Ovary (tissue), 7 donors: ENCODE measurements at regions not wholly inside any gene's neighbourhood (a gene's known extent, or its start where the extent isn't known, plus 50 kb on each side); places are given as distances from the start of the nearest gene placed in this dataset.

Experiments
- DNase-seq, 5 donors: peaks; one replicate each; pipeline ENCODE4 v3.0.0-alpha.2; 2019 to 2020
- H3K27ac ChIP-seq, 2 donors: fragments of 200-600 bp; one replicate each; pipeline versions ENCODE4 v1.5.1 to v1.8.0; 2019 to 2022
- H3K27me3 ChIP-seq: fragments of 200-600 bp; one replicate; pipeline ENCODE4 v1.8.0; 2022
- H3K36me3 ChIP-seq: fragments of 200-600 bp; sonication (generic); one replicate; pipeline ENCODE4 v1.5.1; 2019
- H3K4me1 ChIP-seq: one replicate; pipeline ENCODE4 v1.8.1; 2013; ENCODE audit warnings: mild to moderate bottlenecking, moderate library complexity; ENCODE audit not compliant: insufficient read depth
- H3K4me3 ChIP-seq: fragments of 200-600 bp; sonication (generic); one replicate; pipeline ENCODE4 v1.5.1; 2017
- H3K9me3 ChIP-seq, 2 donors: fragments of 200-600 bp in 1 of 2; sonication (generic) in 1 of 2; one replicate each; pipeline versions ENCODE4 v1.5.1 to v1.8.1; 2013 to 2019; ENCODE audit warnings: mild to moderate bottlenecking in 1 of 2, moderate library complexity in 1 of 2
- CTCF ChIP-seq, 3 donors: fragments of 450-650 bp in 2 of 3; fragments of 200-600 bp in 1 of 3; IDR thresholded peaks; one replicate each; pipeline versions ENCODE4 v1.5.1 to v1.8.0; 2016 to 2022; ENCODE audit warnings: antibody characterized with exemption in 3 of 3, mild to moderate bottlenecking in 1 of 3
- EP300 ChIP-seq: sonication (generic); formaldehyde crosslinking; IDR thresholded peaks from one replicate; pipeline ENCODE4 v1.6.1; 2017; ENCODE audit warnings: antibody characterized with exemption
- POLR2A ChIP-seq: fragments of 450-650 bp; IDR thresholded peaks from one replicate; pipeline ENCODE4 v1.6.1; 2017; ENCODE audit warnings: antibody characterized with exemption, mild to moderate bottlenecking, moderate library complexity
- WGBS, 3 donors: extraction: QIAGEN DNeasy Blood & Tissue Kit in 1 of 3; methylation state at CpG; one replicate each; pipeline versions ENCODE4 v1.1.5 to v1.1.7; 2013 to 2017; 5-methylcytosine and 5-hydroxymethylcytosine counted together
- intact Hi-C, 4 donors: fragments of 100-400 bp; cut with DNase I; formaldehyde crosslinking; loops; one replicate each; pipeline versions ENCODE4 v1.11.0 to v1.15.1; 2022 to 2023
- donor health status: DM: no; HTN: no; CAD: no; lungs with moderate emphysema.
- donor health status: DM: no; HTN: no; CAD: no.
- donor health status: Bipolar disorder and iron deficiency.
- donor health status: DM: no; HTN: no; CAD: no.
- donor health status: DM: yes; HTN: yes; CAD: no.

GRCh38 chr5:116658830-116659229 lies 84.2 kb upstream of the SEMA6A start:
- intact Hi-C loops = no loop called here
- no peak for DNase-seq
- 91 to 97% (median 96%) methylated on average over 1 of the region's 1 CpG for WGBS, 3 donors
- H3K27me3 ChIP-seq = no peaks in the 10 kb centered on the region
- H3K4me1 ChIP-seq = no peaks in the 10 kb centered on the region
- H3K4me3 ChIP-seq = no peak overlapping the region
- TF ChIP-seq POLR2A (no peak), CTCF (IDR thresholded peaks at IDR 0.05) (no peak), EP300 (no peak)
- no peaks in the 10 kb centered on the region for H3K9me3 ChIP-seq
- H3K27ac ChIP-seq = no peak overlapping the region
- no peaks in the 10 kb centered on the region for H3K36me3 ChIP-seq

DNA sequence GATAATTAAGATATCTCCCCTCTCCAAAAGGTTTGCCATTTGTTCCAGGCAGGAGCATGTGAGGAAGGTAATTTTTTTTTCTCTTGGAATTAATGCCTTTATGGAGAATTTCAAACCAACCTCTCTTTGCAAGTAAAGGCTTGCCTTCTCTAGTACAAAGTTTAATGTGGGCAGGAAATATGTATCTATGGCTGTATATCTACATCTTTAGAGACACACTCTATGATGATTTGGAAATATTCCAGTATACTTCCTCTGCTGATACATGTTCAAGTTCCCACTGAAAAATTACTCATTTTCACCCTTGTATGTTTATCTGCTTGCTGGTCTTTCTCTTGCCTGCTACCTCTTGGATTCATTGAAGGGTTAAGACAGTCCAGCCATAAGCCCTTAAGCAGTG lies 83.5 kb upstream of the SEMA6A start:
- H3K27me3 ChIP-seq = no peaks in the 10 kb centered on the region
- TF ChIP-seq CTCF (IDR thresholded peaks at IDR 0.05) (no peak), POLR2A (no peak), EP300 (no peak)
- H3K27ac ChIP-seq = no peak overlapping the region
- intact Hi-C loops = no loop called here
- H3K9me3 ChIP-seq = no peaks in the 10 kb centered on the region
- no peaks in the 10 kb centered on the region for H3K4me1 ChIP-seq
- DNase-seq = no peak
- H3K36me3 ChIP-seq = no peaks in the 10 kb centered on the region
- no peak overlapping the region for H3K4me3 ChIP-seq

DNA sequence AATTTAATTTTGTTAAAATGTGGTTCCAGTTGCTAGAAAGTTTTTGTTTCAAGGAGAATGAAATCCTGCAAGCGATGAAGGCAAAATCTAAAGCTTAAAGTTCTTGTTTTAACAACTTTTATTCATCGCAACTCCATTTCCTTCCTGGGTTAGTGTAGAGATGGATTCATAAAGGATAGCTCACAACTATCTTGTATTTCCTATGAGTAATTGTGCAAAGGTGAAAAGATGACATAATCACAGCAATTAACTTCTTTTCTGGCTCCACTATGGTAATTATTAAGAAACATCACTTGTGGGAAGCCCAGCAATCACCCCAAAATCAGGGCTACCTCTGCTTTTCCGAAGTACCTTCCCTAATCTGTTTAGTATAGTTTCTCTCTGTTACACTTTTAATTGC lies 80.8 kb upstream of the SEMA6A start:
- intact Hi-C loops = no loop called here
- Histone ChIP-seq H3K27ac (no peak overlapping the region), H3K4me1 (no peaks in the 10 kb centered on the region), H3K9me3 (no peaks in the 10 kb centered on the region), H3K4me3 (no peak overlapping the region), H3K27me3 (no peaks in the 10 kb centered on the region), H3K36me3 (no peaks in the 10 kb centered on the region)
- WGBS, 3 donors = 91 to 94% (median 93%) methylated on average over 3 of the region's 3 CpGs
- TF ChIP-seq EP300 (no peak), CTCF (IDR thresholded peaks at IDR 0.05) (no peak)
- DNase-seq = no peak

DNA sequence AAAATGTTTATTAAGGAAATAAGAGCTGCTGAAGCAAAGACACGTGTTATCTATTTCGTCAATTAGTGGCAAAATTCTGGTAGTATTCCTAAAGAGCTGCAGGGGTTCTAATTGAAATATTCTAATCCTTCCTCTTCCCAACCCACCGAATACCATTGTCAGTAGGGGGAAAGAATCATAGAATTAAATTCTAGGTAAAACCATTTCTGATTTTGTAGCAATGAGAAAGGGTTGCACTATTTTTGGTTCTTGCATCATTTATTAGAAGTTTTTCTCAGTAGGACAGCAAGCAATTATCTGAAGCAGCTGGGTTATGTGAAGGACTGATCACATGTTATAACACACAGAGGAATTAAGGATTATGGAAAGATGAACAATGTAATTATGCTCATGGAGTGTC lies 80.3 kb upstream of the SEMA6A start:
- Histone ChIP-seq H3K27me3 (no peaks in the 10 kb centered on the region), H3K36me3 (no peaks in the 10 kb centered on the region), H3K9me3 (no peaks in the 10 kb centered on the region), H3K4me1 (no peaks in the 10 kb centered on the region), H3K27ac (no peak overlapping the region), H3K4me3 (no peak overlapping the region)
- TF ChIP-seq CTCF (IDR thresholded peaks at IDR 0.05) = no peak
- TF ChIP-seq EP300 = no peak
- no peak for TF ChIP-seq POLR2A
- WGBS, 3 donors = 88 to 92% (median 91%) methylated on average over 3 of the region's 3 CpGs
- DNase-seq = no peak
- intact Hi-C loops = no loop called here

- Histone ChIP-seq H3K4me3 (no peak overlapping the region), H3K27ac (no peak overlapping the region), H3K36me3 (no peaks in the 10 kb centered on the region), H3K27me3 (no peaks in the 10 kb centered on the region), H3K4me1 (no peaks in the 10 kb centered on the region), H3K9me3 (no peaks in the 10 kb centered on the region)
- 3 to 15% (median 6%) methylated on average over 3 of the region's 3 CpGs for WGBS, 3 donors
- intact Hi-C loops = no loop called here
- no peak for DNase-seq
- TF ChIP-seq CTCF (IDR thresholded peaks at IDR 0.05) (no peak), POLR2A (no peak), EP300 (no peak)
These were observed 78.3 kb upstream of the SEMA6A start for GRCh38 chr5:116652903-116653302.
